ENCODE measurements at regions not wholly inside any gene's neighbourhood (a gene's known extent, or its start where the extent isn't known, plus 50 kb on each side); places are given as distances from the start of the nearest gene placed in this dataset.
"Not testable (repeated sequence)": the region's sequence is repeated elsewhere in the genome, so short reads cannot be mapped to it uniquely, and the experiment has no call there.

GRCh38 chr2:111492995-111493719 lies 372.4 kb downstream of the BCL2L11 start:
- not testable (repeated sequence) for H3K79me2 ChIP-seq (ENCODE audit: insufficient read depth, low read length); H2AFZ ChIP-seq (ENCODE audit: low read length); H3K27me3 ChIP-seq (ENCODE audit: insufficient read depth, low read length, poor library complexity, severe bottlenecking); H3K36me3 ChIP-seq (ENCODE audit: insufficient read depth, low read length); H3K4me1 ChIP-seq (ENCODE audit: insufficient read depth, low read length, poor library complexity, severe bottlenecking); H4K20me1 ChIP-seq (ENCODE audit: insufficient read depth, low read length, poor library complexity, severe bottlenecking); H3F3A ChIP-seq (ENCODE audit: low read depth); H3K9me2 ChIP-seq (replicated peaks; ENCODE audit: low read depth, low read length); H3K9me3 ChIP-seq (ENCODE audit: insufficient read depth, low read depth, low read length)
- H3K4me3 ChIP-seq (ENCODE audit: low read length, poor library complexity, severe bottlenecking), result peak overlapping the region; percentile 77
- peak overlapping the region; percentile 59 for H3K9ac ChIP-seq (ENCODE audit: low read depth, low read length, poor library complexity, severe bottlenecking)
- peak overlapping the region; percentile 62 for H3K4me2 ChIP-seq (ENCODE audit: low read depth, low read length, poor library complexity, severe bottlenecking)

- H3K9me3 ChIP-seq (ENCODE audit: insufficient read depth, low read depth, low read length); H2AFZ ChIP-seq (ENCODE audit: low read length); H3K36me3 ChIP-seq (ENCODE audit: insufficient read depth, low read length); H3K9me2 ChIP-seq (replicated peaks; ENCODE audit: low read depth, low read length); H3K27me3 ChIP-seq (ENCODE audit: insufficient read depth, low read length, poor library complexity, severe bottlenecking); H3K4me1 ChIP-seq (ENCODE audit: insufficient read depth, low read length, poor library complexity, severe bottlenecking); H3K79me2 ChIP-seq (ENCODE audit: insufficient read depth, low read length); H3F3A ChIP-seq (ENCODE audit: low read depth); H4K20me1 ChIP-seq (ENCODE audit: insufficient read depth, low read length, poor library complexity, severe bottlenecking): not testable (repeated sequence)
- H3K4me3 ChIP-seq (ENCODE audit: low read length, poor library complexity, severe bottlenecking), result peak overlapping the region; percentile 77
- peak overlapping the region; percentile 59 for H3K9ac ChIP-seq (ENCODE audit: low read depth, low read length, poor library complexity, severe bottlenecking)
- H3K4me2 ChIP-seq (ENCODE audit: low read depth, low read length, poor library complexity, severe bottlenecking), result peak overlapping the region; percentile 62
Measured at GRCh38 chr2:111493720-111494078, 373.0 kb downstream of the BCL2L11 start.

- Histone ChIP-seq H3K4me3 (ENCODE audit: low read length, poor library complexity, severe bottlenecking) (peak overlapping the region; percentile 77), H2AFZ (ENCODE audit: low read length) (0 out of 2 replicates have a peak overlapping the region, but pooled peaks have one; percentile 36), H3K4me2 (ENCODE audit: low read depth, low read length, poor library complexity, severe bottlenecking) (peak overlapping the region; percentile 69), H3K9ac (ENCODE audit: low read depth, low read length, poor library complexity, severe bottlenecking) (peak overlapping the region; percentile 66)
- not testable (repeated sequence) for H3K79me2 ChIP-seq (ENCODE audit: insufficient read depth, low read length); H3K9me2 ChIP-seq (replicated peaks; ENCODE audit: low read depth, low read length); H4K20me1 ChIP-seq (ENCODE audit: insufficient read depth, low read length, poor library complexity, severe bottlenecking); H3K36me3 ChIP-seq (ENCODE audit: insufficient read depth, low read length); H3K27me3 ChIP-seq (ENCODE audit: insufficient read depth, low read length, poor library complexity, severe bottlenecking); H3F3A ChIP-seq (ENCODE audit: low read depth); H3K4me1 ChIP-seq (ENCODE audit: insufficient read depth, low read length, poor library complexity, severe bottlenecking); H3K9me3 ChIP-seq (ENCODE audit: insufficient read depth, low read depth, low read length)
Measured at GRCh38 chr2:111494288-111494980, 373.7 kb downstream of the BCL2L11 start.

GRCh38 chr2:111494981-111495315 lies 374.2 kb downstream of the BCL2L11 start:
- not testable (repeated sequence) for H3F3A ChIP-seq (ENCODE audit: low read depth); H3K9me3 ChIP-seq (ENCODE audit: insufficient read depth, low read depth, low read length); H3K36me3 ChIP-seq (ENCODE audit: insufficient read depth, low read length); H3K79me2 ChIP-seq (ENCODE audit: insufficient read depth, low read length); H2AFZ ChIP-seq (ENCODE audit: low read length); H3K27me3 ChIP-seq (ENCODE audit: insufficient read depth, low read length, poor library complexity, severe bottlenecking); H3K9me2 ChIP-seq (replicated peaks; ENCODE audit: low read depth, low read length); H4K20me1 ChIP-seq (ENCODE audit: insufficient read depth, low read length, poor library complexity, severe bottlenecking); H3K4me1 ChIP-seq (ENCODE audit: insufficient read depth, low read length, poor library complexity, severe bottlenecking)
- Histone ChIP-seq H3K4me3 (ENCODE audit: low read length, poor library complexity, severe bottlenecking) (peak overlapping the region; percentile 77), H3K9ac (ENCODE audit: low read depth, low read length, poor library complexity, severe bottlenecking) (peak overlapping the region; percentile 66), H3K4me2 (ENCODE audit: low read depth, low read length, poor library complexity, severe bottlenecking) (peak overlapping the region; percentile 69)

- H3K27me3 ChIP-seq (ENCODE audit: insufficient read depth, low read length, poor library complexity, severe bottlenecking); H3K9ac ChIP-seq (ENCODE audit: low read depth, low read length, poor library complexity, severe bottlenecking); H2AFZ ChIP-seq (ENCODE audit: low read length); H3K36me3 ChIP-seq (ENCODE audit: insufficient read depth, low read length); H3K9me3 ChIP-seq (ENCODE audit: insufficient read depth, low read depth, low read length); H3K79me2 ChIP-seq (ENCODE audit: insufficient read depth, low read length); H3K4me2 ChIP-seq (ENCODE audit: low read depth, low read length, poor library complexity, severe bottlenecking); H3K4me1 ChIP-seq (ENCODE audit: insufficient read depth, low read length, poor library complexity, severe bottlenecking); H3K4me3 ChIP-seq (ENCODE audit: low read length, poor library complexity, severe bottlenecking); H3F3A ChIP-seq (ENCODE audit: low read depth); H4K20me1 ChIP-seq (ENCODE audit: insufficient read depth, low read length, poor library complexity, severe bottlenecking); H3K9me2 ChIP-seq (replicated peaks; ENCODE audit: low read depth, low read length): not testable (repeated sequence)
Measured at GRCh38 chr2:111495636-111496035, 374.9 kb downstream of the BCL2L11 start.

GRCh38 chr2:111496176-111496575 lies 375.5 kb downstream of the BCL2L11 start:
- H3K27me3 ChIP-seq (ENCODE audit: insufficient read depth, low read length, poor library complexity, severe bottlenecking); H4K20me1 ChIP-seq (ENCODE audit: insufficient read depth, low read length, poor library complexity, severe bottlenecking); H3F3A ChIP-seq (ENCODE audit: low read depth); H3K9me3 ChIP-seq (ENCODE audit: insufficient read depth, low read depth, low read length); H3K79me2 ChIP-seq (ENCODE audit: insufficient read depth, low read length); H3K9ac ChIP-seq (ENCODE audit: low read depth, low read length, poor library complexity, severe bottlenecking); H3K9me2 ChIP-seq (replicated peaks; ENCODE audit: low read depth, low read length); H3K4me3 ChIP-seq (ENCODE audit: low read length, poor library complexity, severe bottlenecking); H3K4me1 ChIP-seq (ENCODE audit: insufficient read depth, low read length, poor library complexity, severe bottlenecking); H3K4me2 ChIP-seq (ENCODE audit: low read depth, low read length, poor library complexity, severe bottlenecking); H3K36me3 ChIP-seq (ENCODE audit: insufficient read depth, low read length); H2AFZ ChIP-seq (ENCODE audit: low read length): not testable (repeated sequence)

DNA sequence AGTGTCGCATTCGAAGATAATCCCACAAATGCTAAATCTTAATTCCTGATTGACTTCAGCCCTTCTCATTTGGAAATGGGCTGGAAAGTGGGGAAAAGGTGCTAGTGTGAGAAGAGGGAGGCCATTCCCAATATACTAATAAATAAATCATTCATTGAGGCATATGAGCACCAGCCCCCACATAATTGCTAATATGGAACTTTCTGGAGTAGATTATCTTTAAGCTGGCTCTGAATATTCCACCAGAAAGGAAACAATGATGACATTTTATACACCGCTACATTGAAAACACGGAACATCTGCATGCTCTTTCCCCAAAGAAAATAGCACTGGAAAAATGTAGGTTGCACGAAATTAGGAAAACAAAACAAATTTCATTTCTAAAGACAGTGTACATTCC lies 376.1 kb downstream of the BCL2L11 start:
- H3K9me3 ChIP-seq (ENCODE audit: insufficient read depth, low read depth, low read length); H3K4me2 ChIP-seq (ENCODE audit: low read depth, low read length, poor library complexity, severe bottlenecking); H2AFZ ChIP-seq (ENCODE audit: low read length); H3K9me2 ChIP-seq (replicated peaks; ENCODE audit: low read depth, low read length); H3K4me1 ChIP-seq (ENCODE audit: insufficient read depth, low read length, poor library complexity, severe bottlenecking); H3K4me3 ChIP-seq (ENCODE audit: low read length, poor library complexity, severe bottlenecking); H4K20me1 ChIP-seq (ENCODE audit: insufficient read depth, low read length, poor library complexity, severe bottlenecking); H3F3A ChIP-seq (ENCODE audit: low read depth); H3K36me3 ChIP-seq (ENCODE audit: insufficient read depth, low read length); H3K9ac ChIP-seq (ENCODE audit: low read depth, low read length, poor library complexity, severe bottlenecking); H3K79me2 ChIP-seq (ENCODE audit: insufficient read depth, low read length); H3K27me3 ChIP-seq (ENCODE audit: insufficient read depth, low read length, poor library complexity, severe bottlenecking): not testable (repeated sequence)
